LoVo (cell line): ENCODE measurements at regions not wholly inside any gene's neighbourhood (a gene's known extent, or its start where the extent isn't known, plus 50 kb on each side); places are given as distances from the start of the nearest gene placed in this dataset.

Source experiments
- DNase-seq: peaks from one replicate; pipeline ENCODE4 v3.0.0-alpha.2; 2016; ENCODE audit warnings: low spot score

DNA sequence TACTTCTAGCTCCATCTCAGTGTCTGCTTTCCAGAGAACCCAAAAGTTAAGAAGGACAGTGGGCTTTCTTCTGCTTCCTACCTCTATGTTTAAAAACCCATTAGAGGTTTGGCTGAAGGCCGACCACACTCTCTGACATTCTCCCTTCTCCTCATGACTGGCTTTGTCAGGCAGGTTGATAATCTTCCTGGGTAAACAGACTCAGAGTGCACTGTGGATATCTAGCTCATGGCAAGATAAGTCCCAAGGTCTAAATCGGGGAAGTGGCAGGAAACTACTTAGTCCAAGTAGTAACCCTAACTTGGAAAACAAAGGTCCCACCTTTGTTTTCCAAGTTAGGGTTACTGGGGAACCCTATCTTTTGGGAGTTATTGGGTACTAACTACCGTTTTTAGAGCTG is 161.9 kb upstream of the SPAG17 start:
- no peak for DNase-seq

DNA sequence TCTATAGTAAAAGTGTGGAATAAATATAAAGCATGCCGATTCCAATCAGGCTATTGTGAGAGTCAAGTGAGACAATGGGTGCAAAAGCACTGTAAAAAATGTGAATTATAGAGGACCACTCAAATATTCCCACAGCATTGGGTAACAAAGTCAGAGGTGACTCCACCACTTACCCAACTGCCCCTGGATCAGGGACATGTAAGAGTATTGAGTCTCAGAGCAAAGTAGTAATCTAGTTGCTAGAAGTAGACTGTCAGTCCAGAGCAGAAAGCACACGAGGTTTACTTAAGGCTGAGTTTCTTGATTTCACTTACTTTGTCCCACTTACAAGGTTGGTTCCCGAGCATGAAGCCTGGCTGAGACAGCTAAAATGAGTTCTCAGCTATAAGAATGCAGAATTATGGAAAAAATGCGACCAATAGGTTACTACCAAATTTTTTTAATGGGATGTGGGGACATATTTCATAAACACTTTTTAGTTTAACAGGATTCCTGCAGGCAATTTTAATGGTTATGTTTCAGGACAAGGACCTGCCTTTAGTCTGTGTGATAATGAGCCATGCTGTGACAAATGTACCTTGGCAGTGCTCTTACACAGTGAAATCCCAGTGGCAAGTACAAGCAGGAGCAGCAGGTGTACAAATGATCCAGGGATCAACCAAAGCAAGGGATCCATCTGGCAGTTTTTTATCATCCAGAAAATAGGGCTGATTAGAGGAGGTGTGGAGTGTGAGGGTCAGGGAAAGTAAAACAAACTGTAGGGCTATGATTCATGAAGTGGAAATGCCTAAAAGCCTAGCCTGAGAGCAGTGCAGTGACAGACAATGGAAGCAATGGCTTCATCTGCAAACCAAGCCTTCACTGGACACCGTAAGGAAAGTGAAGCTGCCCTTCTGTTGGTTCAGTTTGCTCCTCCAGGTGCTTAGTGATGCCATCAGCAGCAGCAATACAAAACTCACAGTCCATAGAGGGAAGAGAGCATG is 156.2 kb upstream of the SPAG17 start:
- no peak for DNase-seq

DNA sequence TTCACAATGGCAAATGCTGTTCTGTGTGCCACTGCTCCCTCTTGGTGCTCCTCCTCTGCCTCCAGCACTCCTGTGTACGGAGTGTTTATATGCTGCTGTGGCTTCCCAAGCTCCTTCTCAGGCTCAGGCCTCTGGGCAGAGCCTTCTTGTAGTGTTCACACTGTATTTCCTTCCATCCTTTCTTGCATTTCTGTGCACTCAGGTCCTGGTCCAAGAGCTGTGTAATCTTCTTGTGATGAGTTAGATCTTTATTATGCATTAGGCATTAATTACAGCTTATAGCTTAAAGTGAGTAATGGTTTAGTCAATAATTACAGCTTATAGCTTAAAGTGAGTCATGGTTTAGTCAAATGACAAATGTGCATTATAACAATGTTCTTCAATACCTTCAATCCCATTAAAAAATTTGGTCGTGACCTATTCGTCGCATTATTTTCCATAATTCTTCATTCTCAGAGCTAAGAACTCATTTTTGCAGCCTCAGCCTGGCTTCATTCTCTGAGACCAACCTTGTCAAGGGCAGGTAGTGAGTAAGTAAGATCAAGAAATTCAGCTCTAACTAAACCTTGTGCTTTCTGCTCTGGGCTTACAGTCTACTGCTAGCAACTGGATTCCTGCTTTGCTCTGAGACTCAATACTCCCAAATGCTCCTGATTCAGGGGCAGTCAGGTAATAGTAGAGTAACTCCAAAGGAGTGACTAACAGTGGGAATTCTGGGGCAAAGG is 154.5 kb upstream of the SPAG17 start:
- no peak for DNase-seq

DNA sequence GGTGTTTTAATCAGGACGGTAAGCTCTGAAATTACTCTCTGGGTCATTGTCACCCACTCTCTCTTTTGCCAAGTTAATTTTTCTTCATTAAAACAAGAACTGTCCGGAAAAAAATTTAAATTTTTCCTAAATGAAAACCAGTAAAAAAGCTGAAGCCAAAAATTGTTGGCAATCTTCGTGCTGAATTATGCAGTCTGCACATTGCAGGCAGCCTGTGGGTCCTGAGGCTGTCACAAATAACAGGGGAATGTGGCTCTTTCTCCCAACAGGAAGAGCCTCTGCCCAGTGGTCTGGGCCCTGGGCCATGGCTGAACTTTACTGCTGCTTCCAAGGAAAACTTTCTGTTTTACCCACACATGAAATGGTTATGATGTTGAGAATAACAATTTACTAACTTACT is 153.9 kb upstream of the SPAG17 start:
- no peak for DNase-seq

DNA sequence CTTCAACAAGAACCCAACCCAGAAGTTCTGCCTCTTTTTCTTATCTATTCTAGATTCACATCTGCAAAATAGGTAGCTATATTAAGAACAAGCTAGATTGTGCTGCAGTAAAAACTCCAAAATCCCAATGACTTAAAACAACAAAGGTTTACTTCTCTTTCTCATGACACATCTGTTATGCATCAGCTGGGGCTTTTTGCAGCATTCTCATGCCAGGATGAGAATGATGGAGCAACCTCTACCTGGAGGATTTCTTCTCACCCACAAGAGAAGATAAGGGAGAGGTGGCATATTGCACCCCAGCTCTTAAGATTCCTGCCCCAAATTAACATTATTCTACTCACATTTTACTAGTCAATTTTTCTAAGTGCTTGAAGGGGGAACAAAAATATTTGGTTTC is 152.3 kb upstream of the SPAG17 start:
- DNase-seq: no peak

DNA sequence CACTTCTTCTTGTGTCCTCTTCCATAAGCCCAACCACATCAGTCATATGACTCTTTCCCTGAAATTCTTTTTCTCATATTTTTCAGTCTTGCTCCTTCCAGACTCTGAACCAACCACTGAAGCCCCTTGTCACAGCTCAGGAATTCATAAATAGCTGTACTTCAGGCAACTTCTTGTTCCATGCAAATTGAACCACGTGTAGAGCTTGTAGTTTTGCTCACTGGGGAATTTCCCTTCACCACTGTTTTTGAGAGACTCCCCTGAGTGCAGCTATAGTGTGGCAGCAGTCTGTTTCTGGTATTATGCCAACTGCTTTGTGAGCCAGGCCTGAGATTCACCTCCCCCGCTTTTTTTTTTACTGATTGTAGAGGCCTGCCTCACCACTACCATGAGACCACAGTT is 150.3 kb upstream of the SPAG17 start:
- DNase-seq: no peak

DNA sequence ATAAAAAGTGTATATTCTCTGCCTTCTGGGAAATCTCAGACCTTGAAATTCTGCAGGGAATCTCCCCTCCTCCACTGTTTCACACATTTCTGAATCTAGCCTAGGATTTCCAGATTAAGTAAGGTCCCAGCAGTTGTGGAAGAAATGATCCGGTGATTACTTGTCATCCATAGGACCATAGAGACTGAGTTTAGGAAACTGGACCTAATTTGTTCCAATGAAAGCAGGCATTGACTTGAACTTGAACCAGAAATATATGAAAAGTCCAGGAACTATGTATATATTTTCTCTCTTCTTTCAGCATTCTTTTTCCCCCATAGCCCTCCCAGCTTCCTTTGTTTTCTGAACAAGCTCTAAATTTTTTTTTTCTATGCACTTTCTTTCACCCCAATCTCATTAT is 149.5 kb upstream of the SPAG17 start:
- DNase-seq: no peak

DNA sequence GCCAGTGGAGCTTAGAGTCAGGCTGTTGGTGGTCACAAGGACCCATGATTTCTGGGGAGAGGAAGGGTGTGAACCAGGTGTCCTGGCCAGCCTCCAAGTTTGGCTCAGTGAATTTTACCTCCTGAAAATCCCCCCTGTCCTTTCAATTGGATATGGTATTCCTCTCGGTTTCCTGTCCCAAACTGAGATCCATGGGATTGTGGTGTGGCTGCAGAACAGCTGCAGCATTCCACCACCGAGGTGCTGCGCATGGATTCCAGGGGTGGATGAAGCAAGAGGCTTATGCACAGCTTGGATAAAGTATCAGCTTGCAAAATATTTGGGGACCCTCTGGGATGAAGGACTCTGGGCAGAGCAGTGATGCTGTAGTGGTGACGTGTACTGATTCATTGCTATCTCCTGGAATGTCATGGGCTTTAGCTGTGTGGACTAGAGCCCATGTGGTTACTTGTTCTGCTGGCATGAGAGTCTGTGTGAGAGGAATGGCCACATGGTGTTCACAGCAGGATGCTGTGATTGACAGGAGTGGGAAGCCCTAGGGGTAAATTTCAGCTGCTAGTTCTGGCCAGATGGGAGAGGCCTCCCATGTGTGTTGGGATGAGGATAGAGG is 148.7 kb upstream of the SPAG17 start:
- DNase-seq: no peak

DNA sequence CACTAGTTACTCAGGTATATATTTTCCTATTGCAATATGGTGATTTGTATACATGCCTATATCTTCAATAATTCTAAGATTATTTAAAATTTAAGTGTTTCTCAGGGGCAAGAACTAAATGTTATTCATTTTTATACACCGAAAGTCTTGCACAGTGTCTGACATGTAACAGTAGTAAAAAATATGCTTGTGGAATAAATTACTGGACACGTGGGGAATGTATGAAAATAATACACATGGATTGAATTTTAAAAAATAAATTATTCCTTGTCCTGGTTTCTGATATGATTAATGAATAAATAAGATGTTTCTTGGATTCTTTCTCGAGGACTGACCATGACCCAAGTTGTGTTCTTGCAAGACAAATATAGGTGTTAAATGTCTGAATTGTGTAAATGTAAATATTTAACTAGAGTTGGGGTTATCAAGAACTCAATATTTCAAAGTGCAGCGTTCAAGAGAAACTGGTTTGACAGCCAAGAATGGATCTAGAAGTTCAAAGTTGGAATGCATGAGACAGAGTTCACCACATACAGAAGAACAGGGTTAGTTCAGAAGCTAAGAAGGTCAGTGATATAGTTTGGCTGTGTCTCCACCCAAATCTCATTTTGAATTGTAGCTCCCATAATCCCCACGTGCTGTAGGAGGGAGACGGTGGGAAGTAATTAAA is 142.1 kb upstream of the SPAG17 start:
- no peak for DNase-seq

DNA sequence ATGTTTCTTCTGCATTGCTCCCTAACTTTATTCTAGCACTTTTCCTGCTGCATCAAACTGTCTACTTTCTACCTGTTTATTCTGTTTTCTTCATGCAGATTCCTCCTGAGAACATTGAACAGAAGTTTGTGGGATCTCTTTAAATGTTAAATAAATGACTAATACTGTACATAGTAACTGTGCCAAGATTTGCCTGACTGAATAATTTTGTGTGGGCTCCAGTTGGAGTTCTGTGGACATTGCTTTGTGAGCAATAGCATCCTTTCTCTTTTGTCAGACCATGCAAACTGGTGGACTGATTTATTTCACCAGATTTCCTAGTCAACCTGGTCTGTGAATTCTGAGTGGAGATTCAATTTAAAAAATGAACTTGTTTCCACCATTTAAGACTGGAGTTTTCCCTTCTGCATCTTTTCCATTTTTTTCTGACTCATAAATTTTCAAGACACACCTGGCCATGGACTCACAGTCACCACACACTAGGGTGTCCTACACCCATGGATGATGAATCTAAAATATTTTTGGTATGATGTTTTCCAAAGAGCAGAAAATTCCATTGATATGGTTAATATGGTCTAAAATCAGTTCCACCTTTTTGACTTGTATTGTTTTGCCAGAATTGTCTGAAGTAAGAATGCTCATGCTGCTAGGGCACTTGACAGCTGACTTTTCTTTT is 140.7 kb upstream of the SPAG17 start:
- no peak for DNase-seq

DNA sequence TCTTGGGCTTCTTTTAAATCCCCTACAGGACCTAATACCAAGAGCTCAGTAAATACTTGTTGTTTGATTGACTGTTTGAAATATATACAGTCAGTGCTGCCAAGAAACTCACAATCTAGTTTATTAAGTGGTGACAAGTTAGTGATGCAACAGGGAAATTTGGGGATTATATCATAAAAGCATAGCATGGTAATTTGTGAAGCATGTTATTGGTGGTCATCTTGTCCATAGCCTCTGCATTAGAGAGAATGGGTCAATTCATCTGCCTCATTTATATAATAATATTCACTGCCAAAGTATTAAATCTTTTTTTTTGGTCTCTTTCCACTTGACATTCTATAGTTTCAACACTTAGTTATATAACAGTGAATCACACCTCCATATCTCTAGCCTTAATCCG is 138.2 kb upstream of the SPAG17 start:
- no peak for DNase-seq

DNA sequence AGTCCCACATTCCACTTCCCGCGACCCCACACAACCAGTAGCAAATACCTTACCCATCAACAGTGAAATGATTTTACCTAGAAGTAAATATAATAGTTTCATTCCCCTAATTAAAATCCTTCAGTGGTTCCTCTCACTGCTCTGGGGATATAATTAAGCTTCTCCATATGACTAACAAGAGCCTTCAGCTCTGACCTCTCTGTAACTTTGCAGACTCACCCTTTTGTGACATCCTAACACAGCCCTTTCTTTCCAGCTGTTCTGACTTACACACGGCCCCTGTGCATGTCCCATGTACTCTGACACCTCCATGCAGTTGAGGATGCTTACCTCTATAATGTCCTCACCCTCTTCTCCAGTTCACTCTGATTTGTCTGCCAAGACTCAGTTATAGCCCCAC is 137.3 kb upstream of the SPAG17 start:
- DNase-seq: no peak

DNA sequence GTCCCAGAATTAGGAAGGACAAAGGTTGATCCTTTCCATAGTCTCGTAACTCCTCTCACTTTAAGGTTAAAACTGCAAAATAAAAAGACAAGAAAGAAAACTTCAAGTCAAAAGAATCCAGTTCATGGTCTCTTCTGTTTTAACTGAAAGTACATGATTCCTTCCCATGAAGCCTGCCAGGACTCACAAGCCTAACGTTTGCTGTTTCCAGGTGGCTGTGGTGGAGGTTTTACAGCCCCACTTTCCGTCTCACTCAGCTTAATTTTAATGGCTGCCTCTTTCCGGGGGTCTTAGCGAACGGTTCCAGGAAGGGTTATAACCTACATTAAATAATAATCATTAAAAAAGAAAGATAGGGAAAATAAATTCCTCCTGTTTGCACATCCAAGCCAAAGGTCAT is 136.8 kb upstream of the SPAG17 start:
- DNase-seq: no peak

DNA sequence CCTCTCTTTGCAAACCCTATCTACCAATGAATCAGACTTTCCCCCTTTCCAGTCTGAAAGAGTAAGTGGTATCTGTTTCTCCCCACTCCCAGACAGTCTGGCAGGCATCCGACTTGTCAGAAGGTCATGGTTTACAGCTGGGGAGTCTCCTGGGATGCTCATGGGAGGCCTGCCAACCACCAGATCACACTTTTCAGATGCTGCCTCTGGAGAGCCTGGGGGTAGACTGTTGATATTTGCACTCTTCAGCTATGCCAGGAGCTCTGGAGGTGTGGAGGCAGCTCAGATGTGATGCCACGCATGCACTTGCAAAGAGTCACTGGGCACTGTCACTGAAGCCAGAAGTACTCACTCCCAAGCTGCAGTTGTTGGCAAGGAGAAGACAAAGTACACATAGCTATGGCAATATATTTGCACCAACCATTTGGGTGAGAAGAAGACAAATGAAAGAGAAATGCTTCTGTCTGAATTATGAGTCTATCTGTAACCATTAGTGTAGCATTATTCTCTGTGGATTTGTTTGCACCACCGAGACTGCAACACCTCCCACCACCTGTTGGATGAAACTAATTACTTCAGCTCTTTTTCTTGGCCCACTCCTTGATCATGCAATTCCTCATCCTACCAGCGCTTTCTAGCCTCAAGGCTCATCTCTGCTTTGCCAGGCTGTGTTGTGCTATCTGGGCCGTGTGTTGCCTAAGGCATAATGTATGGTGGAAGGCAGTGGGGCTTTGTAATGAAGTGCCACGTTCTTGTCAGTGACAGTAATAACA is 133.0 kb upstream of the SPAG17 start:
- no peak for DNase-seq

DNA sequence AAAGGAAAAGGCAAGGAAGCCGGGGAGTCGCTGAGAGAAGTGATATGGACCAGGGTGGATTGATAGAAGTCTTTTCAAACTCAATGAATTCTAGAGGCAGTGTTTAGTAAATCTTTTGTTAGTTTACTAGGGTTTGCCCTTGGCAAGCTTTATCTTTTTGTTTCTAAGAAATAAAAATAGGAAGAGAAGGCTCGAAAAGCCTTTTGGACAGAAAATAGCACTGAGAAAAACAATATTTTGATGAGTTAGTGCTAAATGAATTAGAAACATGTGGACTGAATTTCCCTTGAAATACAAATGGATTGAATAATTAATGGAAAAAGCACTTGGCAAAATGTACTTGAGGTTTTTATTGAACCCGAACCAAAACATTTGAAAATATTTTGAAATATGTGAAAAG is 121.8 kb upstream of the SPAG17 start:
- no peak for DNase-seq

DNA sequence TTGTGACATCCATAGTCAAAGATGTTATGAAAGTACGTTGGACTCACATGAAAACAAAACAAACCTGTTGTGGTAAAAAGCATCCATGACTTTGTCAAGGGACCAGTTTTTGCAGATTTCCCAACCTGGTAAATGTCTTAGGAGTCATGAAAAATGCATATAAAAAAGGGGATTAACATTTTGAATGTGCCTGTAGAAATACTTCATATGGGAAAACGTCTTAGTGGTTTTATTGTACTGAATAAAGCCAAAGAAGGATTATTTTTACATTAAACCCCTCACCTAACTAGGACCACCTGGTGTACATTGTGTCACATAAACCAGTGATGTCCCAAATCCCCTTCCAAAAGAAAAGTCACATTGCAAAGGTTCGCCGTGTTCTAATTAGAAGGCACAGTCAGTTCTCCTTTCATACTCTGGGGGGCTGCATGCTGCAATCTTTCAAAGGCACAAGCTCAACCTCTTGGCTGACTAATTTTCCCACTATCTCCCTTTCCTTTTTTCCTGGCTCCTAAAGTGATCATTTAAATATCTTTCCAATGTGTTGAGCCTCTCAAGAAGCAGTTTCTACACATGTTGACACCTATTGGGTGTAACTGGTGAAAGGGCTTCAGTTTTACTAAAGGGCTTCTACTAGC is 119.8 kb upstream of the SPAG17 start:
- DNase-seq: no peak

DNA sequence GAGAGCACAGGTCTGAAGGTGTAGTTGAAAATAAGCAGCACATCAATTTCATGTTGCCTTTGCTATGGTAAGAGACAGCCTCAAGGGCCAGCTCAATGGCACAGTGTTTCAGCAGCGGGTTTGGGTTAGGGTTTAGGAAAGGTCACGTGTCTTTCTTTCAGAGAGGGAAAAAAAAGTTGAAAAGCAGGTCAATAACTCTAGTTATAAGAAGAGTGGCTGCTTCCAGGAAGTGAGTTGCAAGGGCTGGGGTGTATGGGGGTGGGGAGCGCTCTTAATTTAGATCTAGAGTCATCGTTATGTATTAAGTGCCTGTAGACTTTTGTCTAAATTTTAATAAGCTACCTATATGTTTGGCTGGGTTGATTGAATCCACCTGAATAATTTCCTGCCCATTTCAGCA is 118.5 kb upstream of the SPAG17 start:
- no peak for DNase-seq

DNA sequence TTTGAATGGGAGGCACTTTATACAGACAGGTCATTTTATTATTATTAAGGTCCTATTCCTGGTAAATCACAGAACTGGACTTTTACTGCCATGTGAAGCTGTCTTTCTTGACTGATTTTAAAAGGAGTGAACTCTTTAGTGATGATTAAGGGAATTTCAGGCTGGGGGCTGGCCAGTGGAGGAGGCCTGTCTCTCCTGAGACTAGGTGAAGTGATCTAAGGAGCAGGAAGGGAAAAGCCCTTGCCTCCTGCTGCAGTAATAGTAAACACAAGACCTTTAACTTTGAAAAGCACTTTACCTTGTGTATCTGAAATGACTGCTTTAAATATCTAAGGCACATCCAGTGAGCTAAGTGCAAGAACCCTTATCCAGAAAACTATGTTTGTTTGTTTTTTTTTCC is 118.0 kb upstream of the SPAG17 start:
- no peak for DNase-seq

DNA sequence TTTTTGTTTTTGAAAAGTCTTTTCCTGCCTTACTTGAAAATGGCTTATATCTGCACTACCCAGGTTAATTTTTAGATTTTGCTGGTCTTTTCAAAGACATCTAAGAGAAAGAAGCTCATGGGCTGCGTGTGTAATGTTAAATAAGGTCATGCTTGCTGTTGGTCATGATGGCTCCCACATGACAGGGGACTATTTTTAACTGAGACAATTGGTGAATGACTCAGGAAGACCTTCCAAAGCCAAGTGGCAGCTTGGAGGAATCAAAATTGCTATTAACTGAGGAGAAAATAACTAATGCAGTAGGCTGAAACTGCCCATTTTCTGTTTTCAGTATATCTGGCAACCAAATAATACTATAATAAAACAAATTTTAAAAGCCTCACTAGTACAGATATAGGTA is 117.1 kb upstream of the SPAG17 start:
- no peak for DNase-seq

DNA sequence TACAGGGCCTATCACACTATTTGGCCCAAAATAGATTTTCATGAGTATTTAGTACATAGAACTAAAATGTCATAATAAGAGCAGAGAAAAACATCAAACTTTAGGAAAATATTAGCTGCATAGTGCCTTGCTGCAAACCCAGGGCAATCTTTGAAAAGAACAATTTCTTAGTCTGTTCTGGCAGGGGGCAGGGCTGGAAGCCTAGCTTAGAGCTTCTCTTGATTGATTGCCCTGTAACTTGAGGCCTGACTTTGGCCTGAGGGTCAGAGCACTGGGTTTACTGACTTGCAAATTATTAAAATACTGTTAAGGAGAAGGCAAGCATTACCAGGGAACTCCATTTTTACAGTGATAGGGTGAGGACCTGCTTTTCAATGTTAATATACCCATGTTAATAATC is 115.8 kb upstream of the SPAG17 start:
- DNase-seq: no peak

DNA sequence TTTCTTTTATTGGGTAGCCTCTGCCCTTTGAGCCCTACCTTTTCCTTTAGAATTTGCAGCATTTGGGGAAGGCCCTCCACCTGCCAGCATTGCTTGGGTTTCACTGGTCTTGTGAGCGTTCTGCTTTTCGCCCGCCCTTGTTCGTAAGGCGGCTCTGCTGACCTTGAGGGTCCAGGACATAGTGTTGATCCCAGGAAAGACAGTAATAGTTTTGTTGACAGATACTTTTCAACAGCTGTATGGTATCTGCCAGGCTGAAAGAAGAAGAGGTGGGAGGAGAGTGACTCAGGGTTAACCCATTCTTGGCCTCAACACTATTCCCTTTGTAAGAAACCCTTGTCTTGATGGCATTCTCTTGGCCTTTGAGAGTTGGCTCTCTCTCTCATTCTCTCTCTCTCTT is 113.4 kb upstream of the SPAG17 start:
- DNase-seq: no peak
